Fibroblast of villous mesenchyme (primary cell): ENCODE measurements at regions not wholly inside any gene's neighbourhood (a gene's known extent, or its start where the extent isn't known, plus 50 kb on each side); places are given as distances from the start of the nearest gene placed in this dataset.

Experiments
- DNase-seq: peaks from one replicate; pipeline ENCODE4 v3.0.0-alpha.2; 2010; ENCODE audit warnings: low read depth
- H3K4me3 ChIP-seq: 2 replicates; pipeline ENCODE4 v1.5.1; 2011; ENCODE audit warnings: low read depth, mild to moderate bottlenecking, low read length
- TF ChIP-seq, protein P1 (sequence below): IDR thresholded peaks from 2 replicates; pipeline ENCODE4 v1.5.1; 2012; ENCODE audit warnings: low read depth, mild to moderate bottlenecking, low read length; ENCODE audit not compliant: insufficient read depth

DNA sequence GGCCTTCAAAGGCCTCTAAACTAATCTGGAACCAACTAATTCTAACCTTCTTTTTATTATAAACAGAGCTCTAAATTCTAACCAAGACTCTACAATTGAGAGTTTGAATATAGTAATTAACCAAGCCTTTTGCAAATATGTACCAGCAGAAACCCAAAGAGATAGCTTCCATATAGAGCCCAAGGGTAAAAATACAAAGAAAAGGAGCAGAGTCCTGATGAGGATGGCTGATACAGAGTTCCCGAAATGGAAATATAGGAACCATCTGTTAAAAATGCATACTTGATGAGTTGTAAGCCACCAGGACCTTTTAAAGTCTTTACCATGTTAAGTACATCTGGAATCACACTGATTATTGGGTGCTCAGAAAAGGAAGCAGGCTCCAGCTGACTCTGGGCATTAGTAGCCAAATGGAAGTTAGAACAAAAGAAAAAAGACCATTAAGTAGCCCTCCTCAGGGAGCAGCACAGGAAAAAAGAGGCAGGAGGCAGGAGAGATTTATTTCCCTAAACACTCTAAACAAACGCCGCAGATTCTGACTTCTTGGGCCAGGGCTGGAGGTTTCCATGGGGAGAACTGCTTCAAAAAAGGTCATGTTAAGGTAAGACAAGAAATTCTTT lies 463.1 kb upstream of the FAT3 start:
- TF ChIP-seq, protein P1, sequence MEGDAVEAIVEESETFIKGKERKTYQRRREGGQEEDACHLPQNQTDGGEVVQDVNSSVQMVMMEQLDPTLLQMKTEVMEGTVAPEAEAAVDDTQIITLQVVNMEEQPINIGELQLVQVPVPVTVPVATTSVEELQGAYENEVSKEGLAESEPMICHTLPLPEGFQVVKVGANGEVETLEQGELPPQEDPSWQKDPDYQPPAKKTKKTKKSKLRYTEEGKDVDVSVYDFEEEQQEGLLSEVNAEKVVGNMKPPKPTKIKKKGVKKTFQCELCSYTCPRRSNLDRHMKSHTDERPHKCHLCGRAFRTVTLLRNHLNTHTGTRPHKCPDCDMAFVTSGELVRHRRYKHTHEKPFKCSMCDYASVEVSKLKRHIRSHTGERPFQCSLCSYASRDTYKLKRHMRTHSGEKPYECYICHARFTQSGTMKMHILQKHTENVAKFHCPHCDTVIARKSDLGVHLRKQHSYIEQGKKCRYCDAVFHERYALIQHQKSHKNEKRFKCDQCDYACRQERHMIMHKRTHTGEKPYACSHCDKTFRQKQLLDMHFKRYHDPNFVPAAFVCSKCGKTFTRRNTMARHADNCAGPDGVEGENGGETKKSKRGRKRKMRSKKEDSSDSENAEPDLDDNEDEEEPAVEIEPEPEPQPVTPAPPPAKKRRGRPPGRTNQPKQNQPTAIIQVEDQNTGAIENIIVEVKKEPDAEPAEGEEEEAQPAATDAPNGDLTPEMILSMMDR: no peak
- H3K4me3 ChIP-seq: no peak overlapping the region
- no peak for DNase-seq

GRCh38 chr11:91756829-91757480 lies 467.7 kb upstream of the FAT3 start:
- no peak overlapping the region for H3K4me3 ChIP-seq
- TF ChIP-seq, protein P1: no peak
- no peak for DNase-seq

DNA sequence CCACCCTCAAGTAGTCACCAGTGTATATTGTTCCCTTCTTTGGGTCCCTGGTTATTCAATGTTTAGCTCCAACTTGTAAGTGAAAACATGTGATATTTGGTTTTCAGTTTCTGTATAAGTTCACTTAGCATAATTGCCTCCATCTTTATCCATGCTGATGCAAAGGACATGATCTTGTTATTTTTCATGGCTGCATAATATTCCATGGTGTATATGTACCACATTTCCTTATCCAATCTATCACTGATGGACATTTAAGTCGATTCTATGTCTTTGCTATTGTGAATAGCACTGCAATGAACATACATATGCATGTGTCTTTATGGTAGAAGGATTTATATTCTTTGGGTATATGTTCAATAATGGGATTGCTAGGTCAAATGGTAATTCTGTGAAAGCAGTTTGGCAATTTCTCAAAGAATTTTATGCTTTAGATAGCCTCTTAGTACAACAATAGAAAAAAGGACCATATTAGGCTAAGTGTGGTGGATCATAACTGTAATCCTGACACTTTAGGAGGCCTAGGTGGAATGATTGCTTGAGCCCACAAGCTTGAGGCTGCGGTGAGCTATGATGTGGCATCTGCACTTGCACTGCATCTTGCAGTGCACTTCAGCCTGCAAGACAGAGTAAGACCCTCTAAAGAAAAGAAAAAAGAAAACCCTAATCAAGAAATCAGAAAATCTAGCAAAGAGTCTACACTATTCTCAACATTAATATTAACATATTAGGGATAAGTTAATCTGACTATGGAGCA lies 468.5 kb upstream of the FAT3 start:
- H3K4me3 ChIP-seq: no peak overlapping the region
- TF ChIP-seq, protein P1: no peak
- DNase-seq: no peak

DNA sequence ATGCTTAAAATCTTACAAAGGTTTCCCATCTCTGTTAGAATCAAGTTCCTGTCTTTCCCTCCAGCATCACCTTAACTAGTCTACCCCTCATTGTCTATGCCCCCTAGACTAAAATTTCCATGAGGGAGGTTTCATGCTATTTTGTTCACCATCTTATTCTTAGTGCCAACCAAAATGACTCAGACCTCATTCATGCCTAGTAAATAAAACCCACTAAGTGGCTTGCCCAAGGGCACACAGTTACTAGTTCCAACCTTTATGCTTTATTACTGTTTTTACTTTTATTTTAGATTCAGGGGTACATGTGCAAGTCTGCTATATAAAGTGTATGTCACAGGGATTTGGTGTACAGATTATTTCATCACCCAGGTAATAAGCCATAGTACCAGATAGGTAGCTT lies 469.1 kb upstream of the FAT3 start:
- DNase-seq: no peak
- H3K4me3 ChIP-seq: no peak overlapping the region
- TF ChIP-seq, protein P1: no peak

GRCh38 chr11:91749251-91749650 lies 475.4 kb upstream of the FAT3 start:
- no peak overlapping the region for H3K4me3 ChIP-seq
- DNase-seq: no peak
- TF ChIP-seq, protein P1: no peak

DNA sequence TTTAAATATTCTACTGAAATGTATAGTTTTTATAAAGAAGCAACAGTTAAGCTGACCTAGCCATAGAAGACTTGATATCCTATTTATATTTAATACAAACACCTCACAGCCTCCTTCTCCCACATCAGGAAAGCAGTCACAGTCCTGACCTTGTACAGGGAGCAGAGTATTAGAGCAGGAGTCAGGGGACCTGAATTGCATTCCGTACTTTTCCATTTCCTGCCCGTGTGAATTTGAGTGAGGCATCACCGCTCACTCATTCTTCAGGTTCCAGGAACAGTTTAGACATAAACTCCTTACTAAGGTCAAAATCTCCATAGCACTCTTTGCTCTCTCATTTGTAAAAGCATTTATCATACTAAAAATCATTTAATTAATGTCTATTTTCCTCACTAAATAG lies 482.5 kb upstream of the FAT3 start:
- TF ChIP-seq, protein P1: no peak
- DNase-seq: no peak
- H3K4me3 ChIP-seq: no peak overlapping the region
